ENCODE measurements at regions not wholly inside any gene's neighbourhood (a gene's known extent, or its start where the extent isn't known, plus 50 kb on each side); places are given as distances from the start of the nearest gene placed in this dataset.

DNA sequence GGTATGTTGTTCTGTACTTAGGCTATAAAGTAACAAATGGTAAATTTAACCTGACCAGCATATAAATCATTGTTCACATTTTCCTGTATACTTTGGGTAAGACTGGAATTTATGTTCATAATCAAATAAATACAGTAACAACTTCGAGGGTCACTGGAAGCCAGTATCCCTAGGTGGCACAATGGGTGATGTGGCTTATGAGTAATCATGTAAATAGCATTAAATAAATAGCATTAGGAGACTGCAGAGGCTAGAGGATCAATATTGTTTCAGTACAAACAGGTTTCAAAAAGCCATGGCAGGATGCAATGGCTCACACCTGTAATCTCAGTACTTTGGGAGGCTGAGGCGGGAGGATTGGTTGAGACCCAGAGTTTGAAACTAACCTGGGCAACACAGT is 690.6 kb downstream of the SLC4A3 start:
- no peak overlapping the region for H3K4me3 ChIP-seq
- no peak for DNase-seq
- no peaks in the 10 kb centered on the region for H3K27me3 ChIP-seq
- no peaks in the 10 kb centered on the region for H3K36me3 ChIP-seq (replicated peaks in 1 of 2)
- no peaks in the 10 kb centered on the region for H3K9me3 ChIP-seq (replicated peaks in 1 of 3)
- H3K27ac ChIP-seq: no peak overlapping the region
- H3K4me1 ChIP-seq (replicated peaks in 1 of 2): no peaks in the 10 kb centered on the region
- no peak for TF ChIP-seq POLR2A (IDR thresholded peaks at IDR 0.05)
- TF ChIP-seq CTCF (IDR thresholded peaks at IDR 0.05): no peak
- WGBS, 4 donors: 64 to 90% (median 74%) methylated on average over 2 of the region's 2 CpGs
- intact Hi-C loops (cut with DNase I): no loop called here

- Histone ChIP-seq H3K4me3 (no peak overlapping the region), H3K27me3 (no peaks in the 10 kb centered on the region), H3K9me3 (replicated peaks in 1 of 3) (no peaks in the 10 kb centered on the region), H3K27ac (no peak overlapping the region), H3K36me3 (replicated peaks in 1 of 2) (no peaks in the 10 kb centered on the region), H3K4me1 (replicated peaks in 1 of 2) (no peaks in the 10 kb centered on the region)
- WGBS, 4 donors: 31 to 71% (median 43%) methylated on average over 1 of the region's 1 CpG
- TF ChIP-seq CTCF (IDR thresholded peaks at IDR 0.05) (no peak), POLR2A (IDR thresholded peaks at IDR 0.05) (no peak)
- intact Hi-C loops (cut with DNase I): no loop called here
- DNase-seq: no peak
These were observed 691.1 kb downstream of the SLC4A3 start for GRCh38 chr2:220318508-220318907.

DNA sequence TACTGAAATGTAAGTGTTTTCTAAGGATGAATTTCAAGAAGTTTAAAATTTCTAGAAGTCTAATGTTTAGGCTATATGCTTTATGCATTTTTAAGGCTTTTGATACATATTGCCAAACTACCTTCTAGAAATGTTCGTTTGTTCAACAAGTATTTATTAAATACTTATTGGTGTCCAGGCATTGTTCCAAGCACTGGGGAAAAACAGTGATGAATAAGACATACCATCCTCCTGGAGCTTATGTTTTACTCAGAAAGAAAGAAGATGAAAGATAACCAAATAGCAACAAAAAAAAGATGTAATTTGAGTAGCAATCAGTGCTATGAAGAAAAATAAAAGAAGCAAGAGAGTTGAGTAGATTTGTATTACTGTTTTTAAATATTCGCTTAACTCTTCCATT is 692.9 kb downstream of the SLC4A3 start:
- no peak overlapping the region for H3K27ac ChIP-seq
- no peak overlapping the region for H3K4me3 ChIP-seq
- no peaks in the 10 kb centered on the region for H3K9me3 ChIP-seq (replicated peaks in 1 of 3)
- intact Hi-C loops (cut with DNase I): no loop called here
- no peak for DNase-seq
- H3K4me1 ChIP-seq (replicated peaks in 1 of 2): no peaks in the 10 kb centered on the region
- TF ChIP-seq POLR2A (IDR thresholded peaks at IDR 0.05) (no peak), CTCF (IDR thresholded peaks at IDR 0.05) (no peak)
- H3K36me3 ChIP-seq (replicated peaks in 1 of 2): no peaks in the 10 kb centered on the region
- WGBS, 4 donors: 61 to 70% (median 63%) methylated on average over 2 of the region's 2 CpGs
- no peaks in the 10 kb centered on the region for H3K27me3 ChIP-seq

- H3K4me1 ChIP-seq (replicated peaks in 1 of 2): no peaks in the 10 kb centered on the region
- no peak overlapping the region for H3K27ac ChIP-seq
- H3K9me3 ChIP-seq (replicated peaks in 1 of 3): peaks cover 0 to 5% (median 0%) of the 10 kb centered on the region in 3 donors
- TF ChIP-seq POLR2A (IDR thresholded peaks at IDR 0.05) (no peak), CTCF (IDR thresholded peaks at IDR 0.05) (no peak)
- H3K36me3 ChIP-seq (replicated peaks in 1 of 2): no peaks in the 10 kb centered on the region
- no peak overlapping the region for H3K4me3 ChIP-seq
- no peaks in the 10 kb centered on the region for H3K27me3 ChIP-seq
- intact Hi-C loops (cut with DNase I): no loop called here
- no peak for DNase-seq
- WGBS, 4 donors: 74 to 84% (median 82%) methylated on average over 1 of the region's 1 CpG
These were observed 705.5 kb downstream of the SLC4A3 start for GRCh38 chr2:220332886-220333285.
